Activated CD4-positive, alpha-beta T cell treated with anti-CD3 and anti-CD28 coated beads, Interleukin-2, amount 10 ng/mL, durations not matched to agents 7 days and 5 days (primary cell): ENCODE measurements at regions not wholly inside any gene's neighbourhood (a gene's known extent, or its start where the extent isn't known, plus 50 kb on each side); places are given as distances from the start of the nearest gene placed in this dataset.

Experiments used
- CTCF ChIA-PET: fragments of 350-600 bp; sonication (Branson Sonifier 250); formaldehyde crosslinking; loops from one replicate; lab custom pipeline; 2021; ENCODE audit warnings: antibody characterized with exemption; lab: Charles Lee
- POLR2A ChIA-PET: fragments of 350-600 bp; sonication (Branson Sonifier 250); formaldehyde crosslinking; loops from one replicate; lab custom pipeline; 2021; ENCODE audit warnings: antibody characterized with exemption; lab: Charles Lee
- DNase-seq: peaks from one replicate; pipeline ENCODE4 v3.0.0-alpha.2; 2020
- H3K27ac Mint-ChIP-seq: one replicate; pipeline ENCODE4 v1.8.0; 2021; ENCODE audit warnings: mild to moderate bottlenecking, moderate library complexity, mixed read lengths
- H3K27me3 Mint-ChIP-seq: one replicate; pipeline ENCODE4 v1.8.0; 2021; ENCODE audit warnings: mixed read lengths
- H3K36me3 Mint-ChIP-seq: one replicate; pipeline ENCODE4 v1.8.0; 2021; ENCODE audit warnings: low read depth, mixed read lengths
- H3K4me1 Mint-ChIP-seq: one replicate; pipeline ENCODE4 v1.8.0; 2021; ENCODE audit warnings: mixed read lengths
- H3K4me3 Mint-ChIP-seq: one replicate; pipeline ENCODE4 v1.8.0; 2021; ENCODE audit warnings: mild to moderate bottlenecking, moderate library complexity, mixed read lengths
- H3K9me3 Mint-ChIP-seq: one replicate; pipeline ENCODE4 v1.8.0; 2021; ENCODE audit warnings: mixed read lengths

DNA sequence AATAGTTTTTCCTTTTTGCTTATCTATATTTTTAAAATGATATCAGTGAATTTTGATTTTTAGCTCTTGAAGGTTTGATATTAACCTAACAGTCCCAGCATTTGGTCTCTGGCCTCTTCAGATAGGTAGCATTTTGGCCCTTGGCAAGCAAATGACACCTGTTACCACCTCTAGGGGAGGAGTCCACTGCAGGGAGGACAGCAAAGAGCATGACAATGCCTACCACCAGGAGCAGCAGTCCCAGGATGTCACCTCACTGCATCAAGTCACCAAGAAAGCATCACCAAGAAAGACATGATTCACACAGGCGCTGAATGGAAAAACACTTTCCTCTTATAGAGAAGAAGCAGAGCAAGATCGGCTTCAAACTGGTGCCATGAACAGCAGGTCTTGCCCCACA, 224.3 kb downstream of the UBE3D start:
- Mint-ChIP-seq H3K27me3 (peaks cover under 1% of the 10 kb centered on the region), H3K27ac (no peak overlapping the region), H3K4me3 (no peak overlapping the region), H3K36me3 (no peaks in the 10 kb centered on the region), H3K4me1 (no peaks in the 10 kb centered on the region), H3K9me3 (no peaks in the 10 kb centered on the region)
- CTCF ChIA-PET = no interaction called here
- DNase-seq = no peak
- POLR2A ChIA-PET = no interaction called here
